ENCODE measurements at regions not wholly inside any gene's neighbourhood (a gene's known extent, or its start where the extent isn't known, plus 50 kb on each side); places are given as distances from the start of the nearest gene placed in this dataset.

DNA sequence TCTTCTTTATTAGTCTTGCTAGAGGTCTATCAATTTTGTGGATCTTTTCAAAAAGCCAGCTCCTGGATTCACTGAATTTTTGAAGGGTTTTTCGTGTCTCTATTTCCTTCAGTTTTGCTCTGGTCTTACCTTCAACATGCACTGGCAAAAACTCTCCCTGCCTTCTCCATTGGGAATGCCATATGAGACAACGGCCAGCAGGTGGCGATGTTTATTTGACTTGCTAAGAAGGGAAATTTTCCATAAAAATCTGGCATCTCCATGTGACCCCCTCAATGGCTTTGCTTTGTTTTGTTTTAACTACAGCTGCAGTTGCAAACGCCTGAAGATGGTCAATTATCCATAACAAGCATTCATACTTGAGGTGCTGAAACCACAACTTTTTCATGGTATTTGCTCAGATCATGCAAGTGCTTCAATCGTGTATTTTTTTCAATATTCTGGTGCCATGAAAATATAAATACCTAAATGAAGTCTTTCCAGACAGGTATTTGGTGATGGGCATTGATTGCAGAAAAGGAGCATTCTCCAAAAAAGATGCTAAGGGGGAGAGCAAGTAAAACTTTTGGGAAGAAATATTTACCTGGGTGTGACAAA is 449.4 kb downstream of the CDY2B start:
- TF ChIP-seq CTCF (IDR thresholded peaks at IDR 0.05) (no peak), POLR2A (IDR thresholded peaks at IDR 0.05) (no peak)
